ENCODE measurements at regions not wholly inside any gene's neighbourhood (a gene's known extent, or its start where the extent isn't known, plus 50 kb on each side); places are given as distances from the start of the nearest gene placed in this dataset.

DNA sequence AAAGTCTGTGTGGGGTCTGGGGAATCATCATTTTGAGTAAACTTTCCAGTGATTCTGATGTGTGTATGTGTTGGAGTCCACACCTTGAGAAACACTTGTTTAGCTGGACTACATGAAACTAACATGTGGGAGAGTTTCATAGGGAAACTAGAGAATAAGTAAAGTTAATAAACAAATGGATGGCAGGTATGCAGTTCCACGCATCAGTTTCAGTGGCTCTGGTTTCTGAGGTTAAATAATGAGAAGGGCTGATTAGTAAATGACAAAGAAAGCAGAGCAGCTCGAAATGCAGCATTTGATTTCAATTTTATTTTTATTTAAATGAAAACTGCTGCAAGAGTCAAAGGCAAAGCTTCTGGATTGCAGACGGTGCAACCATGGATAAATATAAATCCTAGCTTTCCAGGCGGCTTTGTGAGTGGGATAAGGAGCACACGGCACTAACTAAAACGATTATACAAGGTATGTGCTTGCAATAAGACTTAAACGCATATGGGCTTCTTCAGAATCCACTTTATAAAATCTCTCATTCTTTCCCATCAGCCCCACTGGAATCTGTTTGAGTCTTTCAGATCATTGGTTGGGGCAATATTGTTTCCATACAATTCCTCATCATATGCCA lies 310.7 kb downstream of the PLPP3 start:
- Mint-ChIP-seq H3K4me3 (no peak overlapping the region), H3K4me1 (peaks cover 4% of the 10 kb centered on the region), H3K27ac (no peak overlapping the region), H3K36me3 (ENCODE audit: low read depth) (no peaks in the 10 kb centered on the region), H3K27me3 (ENCODE audit: low read depth, poor library complexity) (no peaks in the 10 kb centered on the region), H3K9me3 (peaks cover 9% of the 10 kb centered on the region)
- TF ChIP-seq, protein P1, sequence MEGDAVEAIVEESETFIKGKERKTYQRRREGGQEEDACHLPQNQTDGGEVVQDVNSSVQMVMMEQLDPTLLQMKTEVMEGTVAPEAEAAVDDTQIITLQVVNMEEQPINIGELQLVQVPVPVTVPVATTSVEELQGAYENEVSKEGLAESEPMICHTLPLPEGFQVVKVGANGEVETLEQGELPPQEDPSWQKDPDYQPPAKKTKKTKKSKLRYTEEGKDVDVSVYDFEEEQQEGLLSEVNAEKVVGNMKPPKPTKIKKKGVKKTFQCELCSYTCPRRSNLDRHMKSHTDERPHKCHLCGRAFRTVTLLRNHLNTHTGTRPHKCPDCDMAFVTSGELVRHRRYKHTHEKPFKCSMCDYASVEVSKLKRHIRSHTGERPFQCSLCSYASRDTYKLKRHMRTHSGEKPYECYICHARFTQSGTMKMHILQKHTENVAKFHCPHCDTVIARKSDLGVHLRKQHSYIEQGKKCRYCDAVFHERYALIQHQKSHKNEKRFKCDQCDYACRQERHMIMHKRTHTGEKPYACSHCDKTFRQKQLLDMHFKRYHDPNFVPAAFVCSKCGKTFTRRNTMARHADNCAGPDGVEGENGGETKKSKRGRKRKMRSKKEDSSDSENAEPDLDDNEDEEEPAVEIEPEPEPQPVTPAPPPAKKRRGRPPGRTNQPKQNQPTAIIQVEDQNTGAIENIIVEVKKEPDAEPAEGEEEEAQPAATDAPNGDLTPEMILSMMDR (IDR thresholded peaks at IDR 0.05): no peak
- DNase-seq: no peak

DNA sequence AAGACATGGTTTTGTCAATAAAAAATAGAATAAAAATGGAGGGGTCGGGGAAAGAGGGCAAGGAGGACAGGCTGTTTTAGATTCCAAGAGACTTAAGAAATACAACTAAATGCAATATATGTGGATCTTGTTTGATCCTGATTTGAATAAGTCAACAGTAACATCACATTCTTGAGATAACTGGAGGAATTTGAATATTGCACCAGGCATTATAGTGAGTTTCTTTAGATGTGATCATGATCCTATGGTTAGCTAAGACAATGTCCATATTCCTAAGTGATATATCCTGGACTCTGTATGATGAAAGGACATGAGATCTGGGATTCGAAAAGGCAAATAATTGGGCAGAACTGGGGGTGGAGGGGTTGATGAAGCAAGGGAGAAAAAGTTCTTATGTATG lies 311.8 kb downstream of the PLPP3 start:
- Mint-ChIP-seq H3K9me3 (peaks cover under 1% of the 10 kb centered on the region), H3K4me3 (no peak overlapping the region), H3K27me3 (ENCODE audit: low read depth, poor library complexity) (no peaks in the 10 kb centered on the region), H3K36me3 (ENCODE audit: low read depth) (no peaks in the 10 kb centered on the region), H3K4me1 (peaks cover 4% of the 10 kb centered on the region), H3K27ac (no peak overlapping the region)
- TF ChIP-seq, protein P1 (IDR thresholded peaks at IDR 0.05): no peak
- DNase-seq: no peak

DNA sequence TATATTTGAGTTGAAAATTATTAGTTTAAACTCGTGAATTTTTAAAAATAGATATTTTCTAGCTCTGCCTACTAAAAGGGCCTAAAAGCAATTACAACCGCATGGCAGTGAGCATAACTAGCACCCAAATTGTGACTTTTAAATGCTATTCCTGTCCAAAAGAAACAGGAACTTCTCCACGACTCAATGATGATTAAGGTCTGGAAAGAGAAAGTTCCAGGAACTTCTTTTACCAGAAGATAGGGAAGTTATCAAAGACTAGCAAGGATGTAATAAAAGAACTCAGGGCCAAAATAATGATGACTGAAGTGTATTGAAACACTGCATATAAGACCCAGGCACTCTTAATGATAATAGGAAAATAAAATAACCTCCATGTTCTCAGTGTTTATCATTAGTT lies 313.0 kb downstream of the PLPP3 start:
- no peak overlapping the region for H3K27ac Mint-ChIP-seq
- no peak overlapping the region for H3K4me3 Mint-ChIP-seq
- no peaks in the 10 kb centered on the region for H3K9me3 Mint-ChIP-seq
- no peaks in the 10 kb centered on the region for H3K36me3 Mint-ChIP-seq (ENCODE audit: low read depth)
- H3K27me3 Mint-ChIP-seq (ENCODE audit: low read depth, poor library complexity): no peaks in the 10 kb centered on the region
- H3K4me1 Mint-ChIP-seq: peaks cover under 1% of the 10 kb centered on the region
- no peak for DNase-seq
- TF ChIP-seq, protein P1 (IDR thresholded peaks at IDR 0.05): no peak

DNA sequence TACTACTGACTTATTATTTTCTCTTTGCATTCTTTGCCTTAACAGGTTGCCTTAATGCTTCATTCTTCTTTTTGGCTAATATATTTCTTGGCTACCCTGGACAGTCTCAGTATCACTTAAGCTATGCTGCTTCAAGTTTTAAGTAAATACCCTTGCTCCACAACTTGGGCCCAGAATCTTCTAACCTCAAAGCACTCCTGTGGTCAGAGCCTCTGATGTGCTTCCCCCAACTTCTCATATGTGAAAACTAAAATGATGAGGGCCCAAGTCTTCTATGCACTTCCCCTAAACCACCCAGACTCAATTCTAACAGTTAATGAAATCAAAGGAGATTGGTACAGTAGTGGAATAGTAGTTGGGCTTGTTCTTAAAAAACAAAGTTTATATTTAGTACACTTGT lies 314.1 kb downstream of the PLPP3 start:
- Mint-ChIP-seq H3K27ac (no peak overlapping the region), H3K4me1 (no peaks in the 10 kb centered on the region), H3K4me3 (no peak overlapping the region), H3K9me3 (peaks cover 4% of the 10 kb centered on the region), H3K27me3 (ENCODE audit: low read depth, poor library complexity) (no peaks in the 10 kb centered on the region), H3K36me3 (ENCODE audit: low read depth) (no peaks in the 10 kb centered on the region)
- no peak for DNase-seq
- TF ChIP-seq, protein P1 (IDR thresholded peaks at IDR 0.05): no peak

DNA sequence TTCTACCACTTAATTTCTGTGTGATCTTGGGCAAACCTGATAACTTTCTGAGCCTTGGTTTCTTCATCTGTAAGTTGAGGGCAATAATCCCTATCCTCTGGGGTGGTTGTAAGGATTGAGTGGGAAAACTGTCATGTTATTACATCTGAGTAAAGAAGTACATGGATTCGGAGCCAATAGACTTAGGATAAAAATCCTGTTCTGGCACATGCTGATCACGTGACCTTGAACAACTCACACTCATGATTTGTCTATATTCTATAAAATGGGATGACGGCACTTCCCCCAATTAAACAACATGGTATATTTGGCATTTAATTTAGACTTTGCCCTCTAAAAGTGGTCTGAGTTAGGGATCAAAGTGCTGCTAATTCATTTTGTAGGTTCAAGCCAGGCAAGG lies 315.5 kb downstream of the PLPP3 start:
- Mint-ChIP-seq H3K9me3 (peaks cover 9% of the 10 kb centered on the region), H3K36me3 (ENCODE audit: low read depth) (no peaks in the 10 kb centered on the region), H3K4me3 (no peak overlapping the region), H3K27me3 (ENCODE audit: low read depth, poor library complexity) (no peaks in the 10 kb centered on the region), H3K27ac (no peak overlapping the region), H3K4me1 (peaks cover 1% of the 10 kb centered on the region)
- TF ChIP-seq, protein P1 (IDR thresholded peaks at IDR 0.05): no peak
- DNase-seq: no peak

DNA sequence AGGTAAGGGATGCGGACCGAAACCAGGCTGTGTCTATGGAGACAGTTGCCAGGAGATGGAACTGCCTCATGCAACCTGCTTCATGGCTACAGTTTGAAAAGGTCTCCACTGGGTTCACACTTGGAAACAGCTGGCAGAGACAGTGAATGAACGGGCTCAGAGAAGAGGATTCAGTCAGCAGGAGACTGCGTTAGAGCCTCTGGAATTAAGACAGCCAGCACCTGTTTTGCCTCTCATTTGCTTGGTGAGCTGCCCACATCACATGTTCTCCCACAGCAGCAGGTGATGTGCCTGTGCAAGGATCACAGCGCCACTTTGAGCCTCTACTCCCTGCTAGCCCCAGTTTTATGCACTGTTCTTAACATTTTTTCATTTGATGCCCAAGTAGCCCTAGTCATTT lies 321.0 kb downstream of the PLPP3 start:
- TF ChIP-seq, protein P1 (IDR thresholded peaks at IDR 0.05): no peak
- H3K27ac Mint-ChIP-seq: no peak overlapping the region
- DNase-seq: no peak
- peaks cover 2% of the 10 kb centered on the region for H3K27me3 Mint-ChIP-seq (ENCODE audit: low read depth, poor library complexity)
- H3K4me3 Mint-ChIP-seq: no peak overlapping the region
- peaks cover 48% of the 10 kb centered on the region for H3K4me1 Mint-ChIP-seq
- H3K9me3 Mint-ChIP-seq: peaks cover 9% of the 10 kb centered on the region
- no peaks in the 10 kb centered on the region for H3K36me3 Mint-ChIP-seq (ENCODE audit: low read depth)

Data from nephron progenitor cell (in vitro differentiated cells).